HG03565 (cell line): ENCODE measurements at regions not wholly inside any gene's neighbourhood (a gene's known extent, or its start where the extent isn't known, plus 50 kb on each side); places are given as distances from the start of the nearest gene placed in this dataset.
"Not testable (repeated sequence)": the region's sequence is repeated elsewhere in the genome, so short reads cannot be mapped to it uniquely, and the experiment has no call there.

ENCODE experiments used
- ATAC-seq: cut with Tn5 transposase; IDR thresholded peaks from one replicate; pipeline ENCODE4 v1.9.1; 2021; ENCODE audit warnings: mild to moderate bottlenecking, moderate library complexity; ENCODE audit not compliant: unreplicated experiment

DNA sequence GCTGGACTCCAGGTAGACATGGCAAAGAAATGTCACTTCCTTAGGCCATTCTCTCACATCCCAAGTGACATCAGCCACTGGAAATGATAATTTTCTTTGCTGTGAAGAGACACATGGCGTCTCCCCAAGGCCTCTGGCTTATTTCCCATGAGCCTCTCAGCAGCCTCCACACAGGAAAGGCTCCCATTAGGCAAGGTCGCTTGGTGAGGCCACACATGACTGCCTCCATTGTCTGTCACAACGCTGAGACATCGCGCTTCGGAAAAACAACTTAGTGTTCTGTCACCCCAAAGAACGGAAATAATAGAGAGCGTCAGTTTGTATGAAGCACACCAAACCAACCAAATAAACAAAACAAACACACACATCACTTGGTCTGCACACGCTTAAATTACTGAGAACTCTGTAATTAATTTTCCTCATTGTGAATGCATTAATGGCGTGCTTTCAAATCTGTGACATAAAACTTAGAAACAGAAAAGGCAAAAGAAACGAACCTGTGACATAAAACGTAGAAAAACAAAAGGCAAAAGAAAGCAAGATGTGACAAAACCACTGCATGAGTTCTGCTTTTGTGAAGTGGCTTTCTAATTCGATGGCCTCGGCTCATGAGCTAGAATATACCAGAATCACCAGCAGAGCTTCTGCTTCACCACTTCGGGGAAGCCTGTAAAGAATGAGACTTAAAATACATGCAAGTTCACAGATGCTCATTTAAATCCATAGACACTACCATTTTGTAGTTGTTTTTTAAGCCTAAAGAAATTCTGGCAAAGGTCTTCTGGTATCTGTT, 404.2 kb upstream of the SGCG start:
- no peak for ATAC-seq

DNA sequence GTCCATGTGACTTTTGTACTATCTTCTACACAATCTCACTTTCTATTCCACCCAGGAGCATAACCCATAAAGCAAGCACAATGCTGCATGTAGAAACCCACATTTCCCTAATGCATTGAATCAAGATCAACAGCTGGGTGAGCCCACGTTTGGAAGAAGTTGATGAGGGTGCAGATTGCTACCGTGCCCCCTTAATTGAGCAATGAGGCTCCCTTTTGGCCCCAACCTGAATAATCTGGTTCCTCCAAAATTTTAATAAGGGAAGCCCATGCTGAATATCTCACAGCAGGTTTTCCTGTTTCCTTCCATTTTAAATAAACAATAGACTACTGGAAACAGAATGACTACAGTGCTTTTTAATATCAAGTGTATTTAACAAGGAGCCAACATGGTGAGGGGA, 403.6 kb upstream of the SGCG start:
- no peak for ATAC-seq

GRCh38 chr13:22789027-22789593, 391.7 kb upstream of the SGCG start:
- no peak for ATAC-seq

DNA sequence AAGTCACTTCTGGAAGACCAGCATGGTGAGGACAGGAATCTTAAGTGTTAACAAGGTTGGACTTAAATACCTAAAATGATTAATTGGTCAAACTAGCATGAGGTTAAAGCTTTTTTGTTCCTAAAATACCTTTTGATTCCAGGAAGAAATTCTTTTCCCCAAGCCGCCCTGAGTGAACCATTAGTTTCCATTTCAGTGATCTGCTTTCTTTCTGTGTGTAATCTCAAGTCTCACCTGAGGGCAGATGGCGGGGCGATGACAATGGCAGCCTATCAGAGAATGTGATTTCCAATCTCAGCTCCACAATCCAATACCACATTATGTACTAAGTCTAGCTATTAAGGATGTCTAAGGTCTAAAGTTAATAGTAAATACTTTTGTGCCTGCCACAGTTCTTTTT, 390.9 kb upstream of the SGCG start:
- no peak for ATAC-seq

DNA sequence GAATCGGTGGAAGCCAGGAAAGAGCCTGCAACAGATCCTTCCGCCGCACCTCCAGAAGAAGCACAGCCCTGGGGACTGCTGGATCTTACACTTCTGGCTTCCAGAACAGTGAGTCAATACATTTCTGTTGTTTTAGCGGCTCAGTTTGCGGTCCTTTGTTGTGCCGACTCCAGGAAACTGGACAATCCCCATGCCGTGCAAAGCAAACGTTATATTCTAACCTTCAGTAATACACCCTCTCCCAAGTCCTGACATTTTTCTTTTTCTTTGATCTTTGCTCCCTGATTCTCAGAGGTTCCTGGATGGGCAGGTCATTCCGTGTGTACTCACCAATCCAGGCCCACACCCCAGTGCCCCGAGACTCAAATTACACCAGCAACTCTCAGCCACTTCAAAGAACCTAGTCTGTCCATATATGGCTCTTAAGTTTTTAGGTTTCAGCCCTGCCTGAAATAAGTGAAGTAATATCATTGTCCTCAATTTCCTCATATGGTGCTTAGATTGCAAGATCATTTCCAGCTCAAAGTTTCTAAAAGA, 387.1 kb upstream of the SGCG start:
- no peak for ATAC-seq

DNA sequence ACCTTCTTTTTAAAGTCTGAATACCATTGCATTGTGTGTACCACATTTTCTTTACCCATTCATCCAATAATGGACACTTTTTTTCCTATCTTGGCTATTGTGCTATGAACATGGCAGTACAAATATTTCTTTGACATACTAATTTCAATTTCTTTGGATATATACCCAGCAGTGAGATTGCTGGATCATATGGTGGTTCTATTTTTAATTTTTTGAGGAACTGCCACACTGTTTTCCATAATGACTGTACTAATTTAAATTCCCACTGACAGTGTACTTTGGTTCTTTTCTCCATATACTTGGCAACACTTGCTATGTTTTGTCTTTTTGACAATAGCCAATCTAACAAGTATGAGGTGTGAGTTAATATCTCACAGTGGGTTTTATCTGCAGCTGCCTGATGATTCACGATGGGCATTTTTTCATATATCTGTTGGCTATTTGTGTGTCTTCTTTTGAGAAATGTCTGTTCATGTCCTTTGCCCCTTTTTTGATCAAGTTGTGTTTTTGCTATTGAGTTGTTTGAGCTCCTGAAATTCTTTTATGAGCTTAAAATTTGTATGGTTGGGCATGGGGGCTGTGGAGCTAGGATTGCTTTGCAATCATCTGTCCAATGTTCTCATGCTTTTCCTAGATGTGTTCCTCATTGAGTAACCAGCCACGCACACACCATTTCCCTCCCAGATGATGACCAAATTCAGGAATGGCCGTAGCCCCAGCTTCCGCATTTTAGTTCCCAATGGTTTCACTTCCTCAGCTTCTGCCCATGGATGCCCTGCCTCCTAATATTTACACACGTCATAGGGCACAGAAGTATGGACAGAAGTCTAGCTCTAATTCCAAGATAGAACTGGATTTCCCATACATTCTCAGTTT, 380.0 kb upstream of the SGCG start:
- ATAC-seq: no peak

DNA sequence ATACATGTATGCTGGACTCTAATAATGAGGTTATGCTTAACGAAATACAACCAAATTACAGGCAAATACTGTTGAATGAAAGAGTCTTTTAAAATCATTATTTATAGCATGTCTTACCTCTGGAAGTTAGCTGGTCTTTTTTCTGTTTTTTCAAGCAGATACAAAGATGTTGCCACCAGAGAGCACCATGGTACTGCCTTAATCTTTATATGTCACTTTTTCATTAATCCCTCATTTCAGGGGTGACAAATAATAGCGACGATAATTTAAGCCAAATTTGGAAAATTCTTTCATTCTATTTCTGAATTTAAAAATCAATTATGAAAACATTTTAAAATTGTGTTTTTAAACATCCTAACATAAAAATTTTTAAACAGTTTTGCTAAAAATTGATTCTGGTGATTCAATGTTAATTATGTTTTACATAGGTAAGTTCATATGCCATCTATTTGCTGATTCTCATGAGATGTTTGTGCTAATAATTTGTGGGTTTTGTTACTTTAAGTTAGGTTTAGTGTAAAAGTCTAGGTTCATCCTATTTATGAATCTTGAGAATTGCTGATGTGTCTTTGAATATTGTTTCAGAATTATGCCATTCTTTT, 379.3 kb upstream of the SGCG start:
- ATAC-seq: no peak

- ATAC-seq: no peak
These were observed 368.0 kb upstream of the SGCG start for GRCh38 chr13:22812793-22813192.

DNA sequence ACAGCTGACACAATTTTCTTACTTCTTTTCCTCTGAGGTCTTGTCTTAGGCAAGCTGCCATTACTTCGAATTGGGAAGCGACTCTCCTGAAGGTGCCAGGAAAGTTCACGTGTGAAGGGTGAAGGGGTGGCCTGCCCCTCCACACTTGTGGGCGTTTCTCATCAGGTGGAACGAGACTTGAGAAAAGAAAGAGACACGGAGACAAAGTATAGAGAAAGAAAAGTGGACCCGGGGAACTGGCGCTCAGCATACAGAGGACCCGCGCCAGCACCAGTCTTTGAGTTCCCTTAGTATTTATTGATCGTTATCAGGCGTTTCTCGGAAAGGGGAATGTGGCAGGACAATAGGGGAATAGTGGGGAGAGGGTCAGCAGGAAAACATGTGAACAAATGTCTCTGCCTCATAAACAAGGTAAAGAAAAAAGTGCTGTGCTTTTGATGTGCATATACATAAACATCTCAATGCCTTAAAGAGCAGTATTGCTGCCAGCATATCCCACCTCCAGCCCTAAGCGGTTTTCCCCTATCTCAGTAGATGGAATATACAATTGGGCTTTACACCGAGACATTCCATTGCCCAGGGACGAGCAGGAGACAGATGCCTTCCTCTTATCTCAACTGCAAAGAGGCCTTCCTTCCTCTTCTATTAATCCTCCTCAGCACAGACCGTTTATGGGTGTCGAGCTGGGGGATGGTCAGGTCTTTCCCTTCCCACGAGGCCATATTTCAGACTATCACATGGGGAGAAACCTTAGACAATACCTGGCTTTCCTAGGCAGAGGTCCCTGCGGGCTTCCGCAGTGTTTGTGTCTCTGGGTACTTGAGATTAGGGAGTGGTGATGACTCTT, 367.0 kb upstream of the SGCG start:
- not testable (repeated sequence) for ATAC-seq

DNA sequence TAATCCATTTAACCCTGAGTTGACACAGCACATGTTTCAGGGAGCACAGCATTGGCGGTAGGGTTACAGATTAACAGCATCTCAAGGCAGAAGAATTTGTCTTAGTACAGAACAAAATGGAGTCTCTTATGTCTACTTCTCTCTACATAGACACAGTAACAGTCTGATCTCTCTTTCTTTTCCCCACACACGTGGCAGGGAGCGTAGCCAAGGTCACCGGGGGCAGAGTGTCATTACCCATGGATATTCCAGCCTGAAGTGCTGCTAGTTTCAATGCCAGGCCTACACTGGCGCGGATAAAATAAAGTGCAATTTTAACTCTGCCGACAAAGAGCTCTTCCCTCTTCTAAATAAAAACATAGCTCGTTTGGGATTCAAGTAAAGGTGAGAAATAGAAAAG, 366.3 kb upstream of the SGCG start:
- ATAC-seq: not testable (repeated sequence)

DNA sequence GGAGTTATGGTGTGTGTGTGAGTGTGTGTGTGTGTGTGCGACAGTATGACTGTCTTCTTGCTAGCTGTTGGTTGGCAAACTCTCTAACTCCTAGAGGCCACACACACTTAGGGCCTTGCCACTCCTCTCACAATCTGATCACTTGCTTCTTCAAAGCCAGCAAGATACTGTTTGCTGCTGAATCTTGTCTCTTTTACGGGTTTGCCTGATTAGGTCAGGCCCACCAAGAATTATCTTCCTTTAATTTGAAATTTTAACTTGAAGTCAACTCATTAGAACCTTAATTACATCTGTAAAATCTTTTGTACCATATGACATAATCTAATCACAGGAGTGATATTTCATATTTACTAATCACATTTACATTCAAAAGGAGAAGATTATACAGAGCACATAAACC, 359.2 kb upstream of the SGCG start:
- ATAC-seq: no peak

- ATAC-seq: no peak
These were observed 355.6 kb upstream of the SGCG start for GRCh38 chr13:22825186-22825585.

DNA sequence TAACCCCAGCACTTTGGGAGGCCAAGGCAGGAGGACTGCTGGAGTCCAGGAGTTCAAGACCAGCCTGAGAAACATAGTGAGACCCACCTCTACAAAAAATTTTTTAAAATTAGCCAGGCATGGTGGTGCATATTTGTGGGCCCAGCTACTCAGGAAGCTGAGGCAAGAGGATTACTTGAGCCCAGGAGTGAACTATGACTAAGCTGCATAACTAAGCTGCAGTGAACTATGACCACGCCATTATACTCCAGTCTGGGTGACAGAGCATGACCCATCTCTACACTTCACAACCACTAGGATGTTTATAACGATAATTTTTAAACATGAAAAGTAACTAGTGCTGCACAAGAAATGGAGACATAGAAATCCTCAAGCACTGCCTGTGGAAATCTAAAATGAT, 352.7 kb upstream of the SGCG start:
- no peak for ATAC-seq

- ATAC-seq: no peak
These were observed 344.3 kb upstream of the SGCG start for GRCh38 chr13:22836475-22836874.

GRCh38 chr13:22837980-22838647, 342.7 kb upstream of the SGCG start:
- ATAC-seq: no peak

DNA sequence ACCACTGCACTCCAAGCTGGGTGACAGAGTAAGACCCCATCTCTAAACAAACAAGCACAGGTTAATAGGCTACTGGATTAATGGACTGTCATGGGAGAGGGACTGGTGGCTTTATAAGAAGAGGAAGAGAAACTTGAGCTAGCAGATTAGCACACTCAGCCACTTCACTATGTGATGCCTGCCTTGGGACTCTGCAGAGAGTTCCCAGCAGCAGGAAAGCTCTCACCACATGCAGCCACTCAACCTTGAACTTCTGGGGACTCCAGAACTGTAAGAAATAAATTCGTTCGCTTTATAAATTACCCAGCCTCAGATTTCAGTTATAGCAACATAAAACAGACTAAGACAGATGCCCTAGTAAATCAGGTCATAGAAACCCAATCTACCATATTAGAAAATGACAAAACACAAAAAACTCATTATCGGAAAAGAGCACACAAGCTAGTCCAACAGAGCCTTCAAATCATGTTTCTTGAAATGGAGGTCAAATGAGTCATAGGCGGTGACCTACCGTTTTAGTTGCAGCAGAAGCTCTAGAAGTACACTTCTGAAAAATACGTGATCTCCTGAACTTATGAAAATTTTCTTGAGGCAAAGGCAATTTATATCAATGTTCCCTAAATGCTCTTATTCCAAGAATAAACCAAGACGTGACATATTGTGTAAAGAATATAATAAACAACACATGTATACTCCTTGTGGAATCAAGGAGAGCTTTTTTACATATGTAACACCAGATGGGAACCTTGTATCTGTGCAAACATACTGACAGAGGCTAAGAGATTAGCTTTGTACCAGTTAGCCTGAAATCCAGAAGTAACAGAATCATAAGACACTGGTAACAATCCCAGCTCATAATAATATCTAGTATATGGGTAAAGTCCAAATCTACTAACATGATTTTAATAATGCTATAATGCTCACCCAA, 340.9 kb upstream of the SGCG start:
- no peak for ATAC-seq

GRCh38 chr13:22846551-22846950, 334.2 kb upstream of the SGCG start:
- no peak for ATAC-seq

- ATAC-seq: no peak
These were observed 332.2 kb upstream of the SGCG start for GRCh38 chr13:22848539-22849052.
